ENCODE measurements at regions not wholly inside any gene's neighbourhood (a gene's known extent, or its start where the extent isn't known, plus 50 kb on each side); places are given as distances from the start of the nearest gene placed in this dataset.

- TF ChIP-seq CTCF (conservative IDR thresholded peaks at IDR 0.05; ENCODE audit: low read depth in 2 of 2) (no peak), REST (IDR thresholded peaks at IDR 0.05; ENCODE audit: unreplicated experiment) (no peak), EZH2 (IDR thresholded peaks at IDR 0.05; ENCODE audit: low read depth, unreplicated experiment) (no peak), POLR2AphosphoS5 (IDR thresholded peaks at IDR 0.05; ENCODE audit: low read depth) (no peak)
Measured at GRCh38 chr13:44311011-44311780, 62.4 kb upstream of the SERP2 start.
